Ovary (tissue), 3 donors: ENCODE measurements at regions not wholly inside any gene's neighbourhood (a gene's known extent, or its start where the extent isn't known, plus 50 kb on each side); places are given as distances from the start of the nearest gene placed in this dataset.

Experiments
- CTCF ChIP-seq, 3 donors: fragments of 450-650 bp in 2 of 3; fragments of 200-600 bp in 1 of 3; IDR thresholded peaks; one replicate each; pipeline versions ENCODE4 v1.5.1 to v1.8.0; 2016 to 2022; ENCODE audit warnings: antibody characterized with exemption in 3 of 3, mild to moderate bottlenecking in 1 of 3
- EP300 ChIP-seq: sonication (generic); formaldehyde crosslinking; IDR thresholded peaks from one replicate; pipeline ENCODE4 v1.6.1; 2017; ENCODE audit warnings: antibody characterized with exemption
- POLR2A ChIP-seq: fragments of 450-650 bp; IDR thresholded peaks from one replicate; pipeline ENCODE4 v1.6.1; 2017; ENCODE audit warnings: antibody characterized with exemption, mild to moderate bottlenecking, moderate library complexity
- donor health status: DM: no; HTN: no; CAD: no.

- TF ChIP-seq CTCF (IDR thresholded peaks at IDR 0.05) (no peak), POLR2A (no peak), EP300 (no peak)
These were observed 60.3 kb upstream of the SHB start for GRCh38 chr9:38129366-38129765.
